Mesothelial cell of epicardium (in vitro differentiated cells): ENCODE measurements at regions not wholly inside any gene's neighbourhood (a gene's known extent, or its start where the extent isn't known, plus 50 kb on each side); places are given as distances from the start of the nearest gene placed in this dataset.

Experiments used
- DNase-seq, 2 experiments: peaks; one replicate each; pipeline ENCODE4 v3.0.0; 2021; ENCODE audit warnings: low spot score in 2 of 2; ENCODE audit not compliant: unreplicated experiment in 2 of 2
- H3K27ac Mint-ChIP-seq: 2 replicates; pipeline ENCODE4 v1.8.0; 2021; ENCODE audit warnings: mixed read lengths
- H3K27me3 Mint-ChIP-seq: 2 replicates; pipeline ENCODE4 v1.8.0; 2021; ENCODE audit warnings: low read depth, mixed read lengths
- H3K36me3 Mint-ChIP-seq: 2 replicates; pipeline ENCODE4 v1.8.0; 2021; ENCODE audit warnings: mixed read lengths
- H3K4me1 Mint-ChIP-seq: 2 replicates; pipeline ENCODE4 v1.8.0; 2021; ENCODE audit warnings: mixed read lengths
- H3K4me3 Mint-ChIP-seq: 2 replicates; pipeline ENCODE4 v1.8.0; 2021; ENCODE audit warnings: mild to moderate bottlenecking, moderate library complexity, mixed read lengths
- H3K9me3 Mint-ChIP-seq: 2 replicates; pipeline ENCODE4 v1.8.0; 2021; ENCODE audit warnings: mixed read lengths
- CTCF ChIP-seq: fragments of 200-600 bp; sonication (generic); IDR thresholded peaks from one replicate; pipeline ENCODE4 v1.5.0; 2021; ENCODE audit warnings: antibody characterized with exemption; ENCODE audit not compliant: unreplicated experiment

GRCh38 chr13:84616864-84617263 lies 734.6 kb upstream of the SLITRK1 start:
- no peaks in the 10 kb centered on the region for H3K36me3 Mint-ChIP-seq
- no peak overlapping the region for H3K4me3 Mint-ChIP-seq
- H3K9me3 Mint-ChIP-seq = no peaks in the 10 kb centered on the region
- no peak overlapping the region for H3K27ac Mint-ChIP-seq
- H3K4me1 Mint-ChIP-seq = no peaks in the 10 kb centered on the region
- DNase-seq = no peak
- H3K27me3 Mint-ChIP-seq = no peaks in the 10 kb centered on the region
- no peak for TF ChIP-seq CTCF

- no peaks in the 10 kb centered on the region for H3K36me3 Mint-ChIP-seq
- H3K27ac Mint-ChIP-seq = no peak overlapping the region
- DNase-seq = no peak
- H3K4me1 Mint-ChIP-seq = peaks cover 15% of the 10 kb centered on the region
- H3K4me3 Mint-ChIP-seq = no peak overlapping the region
- H3K27me3 Mint-ChIP-seq = no peaks in the 10 kb centered on the region
- TF ChIP-seq CTCF = no peak
- no peaks in the 10 kb centered on the region for H3K9me3 Mint-ChIP-seq
Observed at GRCh38 chr13:84609716-84610115, 727.4 kb upstream of the SLITRK1 start.

- Mint-ChIP-seq H3K4me3 (no peak overlapping the region), H3K4me1 (peaks cover 15% of the 10 kb centered on the region), H3K27ac (peak overlapping the region; percentile 61), H3K27me3 (no peaks in the 10 kb centered on the region), H3K36me3 (no peaks in the 10 kb centered on the region), H3K9me3 (no peaks in the 10 kb centered on the region)
- no peak for DNase-seq
- TF ChIP-seq CTCF = no peak
Observed at GRCh38 chr13:84607261-84608013, 725.2 kb upstream of the SLITRK1 start.

GRCh38 chr13:84606616-84607015 lies 724.3 kb upstream of the SLITRK1 start:
- no peak overlapping the region for H3K27ac Mint-ChIP-seq
- H3K4me1 Mint-ChIP-seq = peaks cover 15% of the 10 kb centered on the region
- no peaks in the 10 kb centered on the region for H3K27me3 Mint-ChIP-seq
- H3K36me3 Mint-ChIP-seq = no peaks in the 10 kb centered on the region
- DNase-seq = no peak
- no peak for TF ChIP-seq CTCF
- no peak overlapping the region for H3K4me3 Mint-ChIP-seq
- no peaks in the 10 kb centered on the region for H3K9me3 Mint-ChIP-seq

- Mint-ChIP-seq H3K27me3 (no peaks in the 10 kb centered on the region), H3K4me1 (peaks cover 15% of the 10 kb centered on the region), H3K4me3 (no peak overlapping the region), H3K36me3 (no peaks in the 10 kb centered on the region), H3K27ac (no peak overlapping the region), H3K9me3 (no peaks in the 10 kb centered on the region)
- peak; percentile 27 for TF ChIP-seq CTCF
- DNase-seq = no peak
Observed at GRCh38 chr13:84605927-84606326, 723.7 kb upstream of the SLITRK1 start.
